ENCODE measurements at regions not wholly inside any gene's neighbourhood (a gene's known extent, or its start where the extent isn't known, plus 50 kb on each side); places are given as distances from the start of the nearest gene placed in this dataset.

DNA sequence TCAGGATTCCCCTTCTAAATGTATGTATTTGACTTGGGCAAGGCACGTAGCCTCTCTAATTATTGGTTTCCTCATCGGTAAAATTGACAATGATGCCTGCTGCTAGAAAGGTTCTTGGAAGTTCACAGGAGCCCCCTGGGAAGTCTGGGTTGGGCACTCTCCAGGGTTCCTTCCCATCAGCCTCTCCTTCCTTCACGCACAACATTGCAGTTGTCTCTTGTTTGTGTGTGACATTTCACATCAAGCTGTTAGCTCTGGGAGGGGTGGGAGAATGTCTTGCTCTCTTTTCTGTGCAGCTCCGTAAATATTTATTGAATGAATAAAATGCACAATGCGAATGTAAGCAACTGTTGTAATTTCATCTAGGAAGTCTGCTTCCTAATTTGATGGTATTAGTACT, 153.2 kb upstream of the PRICKLE1 start:
- Histone ChIP-seq H3K4me3 (no peak overlapping the region), H3K4me1 (peaks cover 0 to 33% (median 10%) of the 10 kb centered on the region in 4 donors), H3K27me3 (no peaks in the 10 kb centered on the region), H3K27ac (peak overlapping the region in 2 of 4 donors; percentile 5 to 38), H3K9me3 (peaks cover 0 to 8% (median 0%) of the 10 kb centered on the region in 4 donors), H3K36me3 (no peaks in the 10 kb centered on the region)
- no peak for TF ChIP-seq POLR2A (IDR thresholded peaks at IDR 0.05)
- TF ChIP-seq EP300 (IDR thresholded peaks at IDR 0.05), result no peak
- TF ChIP-seq, protein P1, sequence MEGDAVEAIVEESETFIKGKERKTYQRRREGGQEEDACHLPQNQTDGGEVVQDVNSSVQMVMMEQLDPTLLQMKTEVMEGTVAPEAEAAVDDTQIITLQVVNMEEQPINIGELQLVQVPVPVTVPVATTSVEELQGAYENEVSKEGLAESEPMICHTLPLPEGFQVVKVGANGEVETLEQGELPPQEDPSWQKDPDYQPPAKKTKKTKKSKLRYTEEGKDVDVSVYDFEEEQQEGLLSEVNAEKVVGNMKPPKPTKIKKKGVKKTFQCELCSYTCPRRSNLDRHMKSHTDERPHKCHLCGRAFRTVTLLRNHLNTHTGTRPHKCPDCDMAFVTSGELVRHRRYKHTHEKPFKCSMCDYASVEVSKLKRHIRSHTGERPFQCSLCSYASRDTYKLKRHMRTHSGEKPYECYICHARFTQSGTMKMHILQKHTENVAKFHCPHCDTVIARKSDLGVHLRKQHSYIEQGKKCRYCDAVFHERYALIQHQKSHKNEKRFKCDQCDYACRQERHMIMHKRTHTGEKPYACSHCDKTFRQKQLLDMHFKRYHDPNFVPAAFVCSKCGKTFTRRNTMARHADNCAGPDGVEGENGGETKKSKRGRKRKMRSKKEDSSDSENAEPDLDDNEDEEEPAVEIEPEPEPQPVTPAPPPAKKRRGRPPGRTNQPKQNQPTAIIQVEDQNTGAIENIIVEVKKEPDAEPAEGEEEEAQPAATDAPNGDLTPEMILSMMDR (IDR thresholded peaks at IDR 0.05), result no peak
- WGBS, 2 donors, result 15 to 18% methylated on average over 5 of the region's 5 CpGs
- no peak for DNase-seq (ENCODE audit: low spot score in 2 of 2)

DNA sequence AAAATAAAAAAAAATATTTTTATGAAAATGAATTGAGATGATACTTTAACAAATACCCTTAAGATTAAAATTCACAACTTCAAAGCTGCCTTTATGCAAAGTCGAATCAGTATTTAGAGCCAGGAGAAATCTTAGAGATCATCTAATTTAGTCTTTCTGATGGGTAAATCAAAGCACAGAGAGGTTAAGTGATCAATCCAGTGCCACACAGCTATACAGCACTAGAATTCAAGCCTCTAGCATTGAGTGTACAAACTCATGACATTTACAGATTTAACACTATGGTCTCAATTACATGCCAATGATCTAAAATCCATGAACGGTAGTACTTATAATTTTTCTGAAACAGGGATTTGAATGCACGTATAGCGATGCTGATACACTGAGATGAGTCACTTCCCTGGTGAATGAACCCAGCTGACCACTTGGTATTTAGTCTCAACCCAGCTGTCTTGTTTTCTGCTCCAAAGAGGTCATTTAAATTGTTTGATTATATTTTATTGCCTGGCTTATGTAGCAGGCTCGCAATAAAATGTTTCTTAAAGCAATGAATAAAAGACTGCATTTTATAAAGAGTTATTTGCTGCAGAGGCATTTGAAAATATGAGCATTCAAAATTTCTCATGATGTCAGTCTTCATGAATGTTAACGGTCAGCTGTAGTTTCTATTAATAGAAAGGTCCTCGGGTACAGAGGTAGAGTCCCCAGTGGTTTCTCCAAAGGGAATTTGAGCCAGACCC, 152.4 kb upstream of the PRICKLE1 start:
- H3K9me3 ChIP-seq, result peaks cover 0 to 8% (median 0%) of the 10 kb centered on the region in 4 donors
- no peak for TF ChIP-seq POLR2A (IDR thresholded peaks at IDR 0.05)
- no peak for TF ChIP-seq EP300 (IDR thresholded peaks at IDR 0.05)
- TF ChIP-seq, protein P1 (IDR thresholded peaks at IDR 0.05), result no peak
- no peak overlapping the region for H3K4me3 ChIP-seq
- no peaks in the 10 kb centered on the region for H3K36me3 ChIP-seq
- DNase-seq (ENCODE audit: low spot score in 2 of 2), result no peak
- H3K27ac ChIP-seq, result peak overlapping the region in 2 of 4 donors; percentile 5 to 38
- WGBS, 2 donors, result 25 to 29% methylated on average over 7 of the region's 7 CpGs
- no peaks in the 10 kb centered on the region for H3K27me3 ChIP-seq
- H3K4me1 ChIP-seq, result peaks cover 0 to 33% (median 10%) of the 10 kb centered on the region in 4 donors

DNA sequence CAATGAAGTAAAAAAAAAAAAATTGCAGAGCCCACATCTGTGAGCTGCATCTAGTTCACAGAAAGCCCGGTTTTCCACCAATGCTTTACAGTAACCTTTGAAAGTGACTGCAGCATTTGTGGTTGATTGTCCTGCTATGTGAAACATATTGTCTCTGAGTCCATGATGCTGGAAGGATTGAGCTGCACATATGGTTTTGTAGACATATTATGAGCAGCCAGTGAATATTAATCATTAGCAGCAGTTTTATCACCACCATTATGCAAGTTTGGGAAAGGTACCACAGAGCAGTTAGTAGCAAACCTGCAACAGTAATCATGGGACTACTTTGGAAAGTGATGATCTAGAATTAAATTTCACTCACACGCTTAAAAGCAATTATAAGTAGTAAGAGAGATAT, 151.5 kb upstream of the PRICKLE1 start:
- no peaks in the 10 kb centered on the region for H3K36me3 ChIP-seq
- DNase-seq (ENCODE audit: low spot score in 2 of 2), result no peak
- no peak overlapping the region for H3K4me3 ChIP-seq
- peaks cover 0 to 1% (median 0%) of the 10 kb centered on the region in 4 donors for H3K9me3 ChIP-seq
- 73 to 87% methylated on average over 2 of the region's 2 CpGs for WGBS, 2 donors
- TF ChIP-seq EP300 (IDR thresholded peaks at IDR 0.05) (no peak), POLR2A (IDR thresholded peaks at IDR 0.05) (no peak)
- TF ChIP-seq, protein P1 (IDR thresholded peaks at IDR 0.05), result no peak
- no peaks in the 10 kb centered on the region for H3K27me3 ChIP-seq
- H3K4me1 ChIP-seq, result peaks cover 0 to 33% (median 10%) of the 10 kb centered on the region in 4 donors
- H3K27ac ChIP-seq, result no peak overlapping the region

- Histone ChIP-seq H3K27ac (no peak overlapping the region), H3K27me3 (no peaks in the 10 kb centered on the region), H3K4me1 (peaks cover 0 to 8% (median 4%) of the 10 kb centered on the region in 4 donors), H3K9me3 (no peaks in the 10 kb centered on the region), H3K36me3 (no peaks in the 10 kb centered on the region), H3K4me3 (no peak overlapping the region)
- TF ChIP-seq, protein P1 (IDR thresholded peaks at IDR 0.05), result no peak
- no peak for TF ChIP-seq POLR2A (IDR thresholded peaks at IDR 0.05)
- TF ChIP-seq EP300 (IDR thresholded peaks at IDR 0.05), result no peak
- WGBS, 2 donors, result 85 to 89% methylated on average over 3 of the region's 3 CpGs
- no peak for DNase-seq (ENCODE audit: low spot score in 2 of 2)
Measured at GRCh38 chr12:42737398-42737797, 147.9 kb upstream of the PRICKLE1 start.

DNA sequence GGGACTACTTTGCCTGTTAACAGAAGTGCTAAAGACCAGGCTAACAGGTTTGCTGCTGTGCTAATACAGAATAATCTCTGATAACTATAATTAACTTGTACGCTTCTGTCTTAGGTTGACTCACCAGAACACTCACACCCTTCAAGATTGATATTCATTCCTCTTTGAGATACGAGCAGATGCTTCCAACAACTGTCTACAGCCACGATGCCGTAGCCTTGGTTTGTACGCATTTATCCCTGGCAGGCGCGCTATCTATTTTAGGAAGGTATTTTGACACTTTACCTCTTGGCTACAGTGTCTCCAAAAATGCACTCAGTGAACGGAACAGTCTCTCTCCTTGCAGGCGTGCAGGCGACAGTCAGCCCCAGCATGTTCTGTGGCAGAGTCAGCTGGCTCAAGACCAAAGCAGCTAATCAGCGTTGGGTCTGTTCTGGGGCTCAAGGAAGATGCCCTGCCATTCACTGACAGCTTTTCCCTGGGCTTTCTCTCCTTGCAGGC, 146.4 kb upstream of the PRICKLE1 start:
- DNase-seq (ENCODE audit: low spot score in 2 of 2), result no peak
- Histone ChIP-seq H3K27ac (no peak overlapping the region), H3K4me1 (no peaks in the 10 kb centered on the region), H3K4me3 (no peak overlapping the region), H3K27me3 (no peaks in the 10 kb centered on the region), H3K9me3 (no peaks in the 10 kb centered on the region), H3K36me3 (no peaks in the 10 kb centered on the region)
- 74 to 78% methylated on average over 11 of the region's 11 CpGs for WGBS, 2 donors
- TF ChIP-seq POLR2A (IDR thresholded peaks at IDR 0.05), result no peak
- no peak for TF ChIP-seq EP300 (IDR thresholded peaks at IDR 0.05)
- TF ChIP-seq, protein P1 (IDR thresholded peaks at IDR 0.05), result no peak

Measured in tibial nerve (tissue), 4 donors.